ENCODE measurements at regions not wholly inside any gene's neighbourhood (a gene's known extent, or its start where the extent isn't known, plus 50 kb on each side); places are given as distances from the start of the nearest gene placed in this dataset.

GRCh38 chr3:127363891-127364290, 76.0 kb upstream of the PRR20G start:
- no peak overlapping the region for H3K23ac ChIP-seq (ENCODE audit: insufficient read length, low read depth, low read length)
- Mint-ChIP-seq H3K27me3 (ENCODE audit: low read depth) (peaks cover 11% of the 10 kb centered on the region), H3K36me3 (ENCODE audit: insufficient read depth in 1 of 3, low read depth in 3 of 3) (no peaks in the 10 kb centered on the region), H3K9me3 (no peaks in the 10 kb centered on the region; a peak in 1 of 5 replicates), H3K4me3 (no peak overlapping the region), H3K27ac (no peak overlapping the region), H3K4me1 (peaks cover 9 to 24% of the 10 kb centered on the region in 2 experiments)
- no peak overlapping the region for H3K9ac ChIP-seq (ENCODE audit: extremely low read depth, insufficient read length, low read length)
- H3K27ac ChIP-seq (ENCODE audit: insufficient read length, low read depth, low read length), result no peak overlapping the region
- no peak overlapping the region for H2BK12ac ChIP-seq (ENCODE audit: insufficient read length, low read depth, low read length)
- no peak overlapping the region for H4K5ac ChIP-seq (ENCODE audit: insufficient read length, low read depth, low read length)
- H4K20me1 ChIP-seq (ENCODE audit: control insufficient read depth, insufficient read depth, insufficient read length), result no peaks in the 10 kb centered on the region
- no peak overlapping the region for H3K4me2 ChIP-seq (ENCODE audit: insufficient read depth, insufficient read length, low read length)
- no peak overlapping the region for H2BK15ac ChIP-seq (ENCODE audit: low read depth, low read length)
- TF ChIP-seq CTCF (conservative IDR thresholded peaks at IDR 0.05), result no peak
- H3K27me3 ChIP-seq (ENCODE audit: insufficient read depth, low read length), result no peaks in the 10 kb centered on the region
- no peak overlapping the region for H3K18ac ChIP-seq (ENCODE audit: insufficient read length, low read depth, low read length)
- H2BK20ac ChIP-seq (ENCODE audit: low read depth, low read length, poor library complexity, severe bottlenecking), result no peak overlapping the region
- H3K9me3 ChIP-seq (ENCODE audit: control insufficient read depth, low read depth, low read length), result no peaks in the 10 kb centered on the region
- no peak for DNase-seq
- no peak overlapping the region for H3K4ac ChIP-seq (ENCODE audit: low read depth, low read length)
- no peak overlapping the region for H4K8ac ChIP-seq (replicated peaks; ENCODE audit: insufficient read length, low read depth, low read length)
- no peak overlapping the region for H2AK5ac ChIP-seq (ENCODE audit: insufficient read length, low read length)
- WGBS (ENCODE audit: extremely low coverage, insufficient read length, low lambda C conversion rate), result no CpG with 5 or more reads among the region's 3 CpGs
- H3K23me2 ChIP-seq (ENCODE audit: insufficient read length, low read depth, low read length, poor library complexity, severe bottlenecking), result no peaks in the 10 kb centered on the region
- H4K91ac ChIP-seq (ENCODE audit: insufficient read length, low read depth, low read length), result no peak overlapping the region
- H2BK120ac ChIP-seq (ENCODE audit: low read depth, low read length, poor library complexity, severe bottlenecking), result no peak overlapping the region
- no peaks in the 10 kb centered on the region for H3K4me1 ChIP-seq (ENCODE audit: insufficient read depth, low read length)
- H3K56ac ChIP-seq (ENCODE audit: insufficient read length, low read depth, low read length), result no peak overlapping the region
- no peak overlapping the region for H3T11ph ChIP-seq (ENCODE audit: low read length)
- no peak overlapping the region for H2BK5ac ChIP-seq (ENCODE audit: insufficient read length, low read length)
- H3K79me1 ChIP-seq (ENCODE audit: insufficient read depth, low read depth, low read length, poor library complexity, severe bottlenecking), result no peaks in the 10 kb centered on the region
- no peak overlapping the region for H2AFZ ChIP-seq (ENCODE audit: low read length)
- H3K14ac ChIP-seq (ENCODE audit: insufficient read depth, low read length), result no peak overlapping the region
- H3K79me2 ChIP-seq (ENCODE audit: insufficient read depth, low read length), result no peaks in the 10 kb centered on the region
